GM18505 (cell line): ENCODE measurements at regions not wholly inside any gene's neighbourhood (a gene's known extent, or its start where the extent isn't known, plus 50 kb on each side); places are given as distances from the start of the nearest gene placed in this dataset.
"Not testable (repeated sequence)": the region's sequence is repeated elsewhere in the genome, so short reads cannot be mapped to it uniquely, and the experiment has no call there.

Experiments
- ATAC-seq: cut with Tn5 transposase; IDR thresholded peaks from one replicate; pipeline ENCODE4 v1.9.1; 2021; ENCODE audit not compliant: unreplicated experiment
- POLR2A ChIP-seq: IDR thresholded peaks from 4 replicates; pipeline ENCODE4 v1.6.1; 2011; ENCODE audit warnings: borderline replicate concordance; ENCODE audit not compliant: insufficient read depth, insufficient read length; ENCODE audit errors: extremely low read depth

DNA sequence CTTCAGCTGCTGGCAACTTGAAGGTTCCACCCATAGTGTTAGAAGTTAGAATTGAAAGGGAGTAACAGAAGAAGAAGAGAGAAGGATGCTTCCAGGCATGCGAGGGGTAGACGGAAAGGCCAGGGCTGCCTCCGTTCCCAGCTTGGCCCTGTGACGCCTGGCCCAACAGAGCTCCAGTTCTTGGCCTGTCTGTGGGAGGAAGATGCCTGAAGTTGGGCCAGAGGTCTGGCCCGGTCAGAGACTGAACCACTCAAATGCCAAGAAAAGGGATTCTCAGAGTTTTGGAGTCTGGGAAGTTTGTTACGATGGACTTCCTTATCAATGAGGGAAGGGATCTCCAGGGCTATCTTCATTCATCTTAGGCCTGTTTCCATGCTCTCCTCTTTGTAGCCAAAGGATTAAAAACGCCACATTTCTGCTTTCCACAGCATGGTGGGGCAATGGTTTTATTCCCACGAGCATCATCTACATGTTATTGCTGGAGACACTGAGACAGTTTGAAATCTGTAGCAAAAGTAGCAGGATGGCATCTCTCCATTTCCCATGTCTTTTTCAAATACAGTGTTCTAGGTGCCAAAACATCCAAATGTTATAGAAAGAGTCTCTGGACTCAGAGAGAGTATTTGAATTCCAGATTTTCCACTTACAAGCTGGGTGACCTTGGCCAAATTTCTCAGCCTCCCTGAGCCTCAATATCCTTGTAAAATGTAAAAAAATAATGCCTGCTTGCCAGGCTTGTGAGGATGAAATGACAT, 65.4 kb upstream of the ANKRD55 start:
- TF ChIP-seq POLR2A, result no peak
- no peak for ATAC-seq

DNA sequence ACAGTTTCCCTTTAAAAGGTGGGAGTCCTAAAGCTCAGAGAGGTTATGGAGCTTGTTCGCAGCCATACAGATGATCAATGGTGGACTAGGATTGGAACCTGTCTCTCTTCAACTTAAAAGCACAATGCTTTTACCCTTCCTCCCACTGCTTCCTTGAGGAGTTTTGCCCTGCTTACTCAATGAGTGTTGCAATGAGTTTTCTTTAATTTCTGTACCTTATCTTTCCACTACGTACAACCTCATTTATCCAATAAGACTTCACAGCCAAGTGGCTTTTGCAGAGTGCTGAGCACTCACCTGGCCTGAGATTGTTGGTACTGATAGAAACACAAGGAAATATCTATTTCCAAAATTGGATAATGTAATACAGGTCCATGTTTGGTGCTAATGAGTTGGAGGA, 64.7 kb upstream of the ANKRD55 start:
- no peak for ATAC-seq
- TF ChIP-seq POLR2A, result no peak

DNA sequence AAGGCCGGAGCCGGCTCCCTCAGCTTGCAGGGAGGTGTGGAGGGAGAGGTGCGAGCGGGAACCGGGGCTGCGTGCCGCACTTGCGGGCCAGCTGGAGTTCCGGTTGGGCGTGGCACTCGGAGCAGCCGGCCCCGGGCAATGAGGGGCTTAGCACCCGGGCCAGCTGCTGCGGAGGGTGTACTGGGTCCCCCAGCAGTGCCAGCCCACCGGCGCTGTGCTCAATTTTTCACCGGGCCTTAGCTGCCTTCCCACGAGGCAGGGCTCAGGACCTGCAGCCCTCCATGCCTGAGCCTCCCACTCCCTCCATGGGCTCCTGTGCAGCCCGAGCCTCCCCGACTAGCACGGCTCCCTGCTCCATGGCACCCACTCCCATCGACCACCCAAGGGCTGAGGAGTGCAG, 62.2 kb upstream of the ANKRD55 start:
- not testable (repeated sequence) for ATAC-seq

DNA sequence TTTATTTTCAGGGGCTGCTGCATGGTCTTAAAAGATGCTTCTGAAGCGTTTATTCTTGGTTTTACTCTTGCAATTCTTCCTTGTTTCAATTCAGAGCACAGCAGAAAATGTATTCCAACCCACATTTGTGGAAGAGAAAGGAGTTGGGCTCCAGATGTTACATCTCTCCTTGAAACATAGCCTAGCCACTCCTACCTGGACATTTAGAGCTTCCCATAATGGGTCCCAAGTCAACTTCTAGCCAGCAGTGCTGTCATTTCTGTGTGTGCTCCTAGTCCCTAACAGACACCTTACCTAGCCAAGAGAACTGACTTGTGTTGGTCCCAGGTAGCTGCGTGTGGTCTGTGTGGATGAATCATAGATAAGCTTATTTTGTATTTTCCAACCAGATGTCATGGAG, 61.2 kb upstream of the ANKRD55 start:
- no peak for TF ChIP-seq POLR2A
- ATAC-seq, result no peak

DNA sequence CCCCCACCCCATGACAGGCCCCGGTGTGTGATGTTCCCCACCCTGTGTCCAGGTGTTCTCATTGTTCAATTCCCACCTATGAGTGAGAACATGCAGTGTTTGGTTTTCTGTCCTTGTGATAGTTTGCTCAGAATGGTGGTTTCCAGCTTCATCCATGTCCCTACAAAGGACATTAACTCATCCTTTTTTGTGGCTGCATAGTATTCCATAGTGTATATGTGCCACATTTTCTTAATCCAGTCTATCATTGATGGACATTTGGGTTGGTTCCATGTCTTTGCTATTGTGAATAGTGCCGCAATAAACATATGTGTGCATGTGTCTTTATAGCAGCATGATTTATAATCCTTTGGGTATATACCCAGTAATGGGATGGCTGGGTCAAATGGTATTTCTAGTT, 59.7 kb upstream of the ANKRD55 start:
- ATAC-seq, result not testable (repeated sequence)

DNA sequence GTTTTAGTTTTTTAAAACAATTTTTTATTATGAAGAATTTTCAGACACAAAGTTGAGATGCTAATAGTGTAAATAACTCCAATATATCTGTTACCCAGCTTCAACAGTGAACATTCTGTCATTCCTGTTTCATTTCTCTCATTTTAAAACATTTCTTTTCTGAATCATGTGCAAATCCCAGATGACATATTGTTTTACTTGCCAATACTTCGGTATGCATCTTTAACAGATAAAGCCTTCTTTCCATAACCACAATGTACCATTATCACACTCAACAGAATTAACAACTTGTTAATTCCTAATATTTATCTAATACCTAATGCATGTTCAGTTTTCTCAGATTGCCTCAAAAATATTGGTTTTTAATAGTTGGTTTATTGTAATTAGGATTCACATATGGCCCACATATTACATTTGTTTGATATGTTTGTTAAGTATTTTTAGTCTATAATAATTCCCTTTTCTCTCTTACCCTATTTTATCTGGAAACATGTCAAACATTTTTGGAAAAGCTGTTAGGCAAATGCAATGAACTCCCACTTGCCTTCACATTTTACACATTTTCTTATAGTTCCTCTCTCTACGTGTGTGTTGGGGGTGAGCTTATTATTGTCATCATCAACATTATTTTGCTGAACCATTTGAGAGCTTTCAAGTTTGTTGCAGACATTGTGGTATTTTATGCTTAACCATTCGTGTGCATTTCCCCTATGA, 58.7 kb upstream of the ANKRD55 start:
- no peak for ATAC-seq
- TF ChIP-seq POLR2A, result no peak

DNA sequence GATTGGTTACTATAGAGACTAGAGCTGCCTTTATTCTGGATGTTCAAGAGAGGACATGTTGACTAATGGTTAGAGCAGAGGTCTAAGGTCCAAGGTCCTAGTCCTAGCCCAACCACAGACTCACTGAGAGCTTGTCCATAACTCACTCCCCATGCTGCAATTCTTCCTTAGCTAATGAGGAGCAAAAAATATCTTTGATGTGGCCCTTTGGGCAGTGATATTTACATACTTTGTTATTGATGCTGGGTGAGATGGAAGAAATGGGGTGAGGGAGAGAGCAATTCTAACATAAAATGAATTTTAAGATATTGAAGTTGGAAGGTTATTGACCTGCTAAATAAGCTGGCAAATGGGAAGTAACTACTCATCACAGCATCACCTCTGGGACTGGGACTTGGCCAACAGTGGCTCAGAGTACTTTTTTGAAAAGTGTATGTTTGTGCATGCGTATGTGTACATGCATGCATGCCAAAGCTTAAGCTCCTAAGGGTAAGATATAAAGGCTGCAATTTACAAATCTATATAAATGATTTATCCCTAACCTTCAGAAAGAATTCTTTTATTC, 58.0 kb upstream of the ANKRD55 start:
- no peak for ATAC-seq
- no peak for TF ChIP-seq POLR2A

DNA sequence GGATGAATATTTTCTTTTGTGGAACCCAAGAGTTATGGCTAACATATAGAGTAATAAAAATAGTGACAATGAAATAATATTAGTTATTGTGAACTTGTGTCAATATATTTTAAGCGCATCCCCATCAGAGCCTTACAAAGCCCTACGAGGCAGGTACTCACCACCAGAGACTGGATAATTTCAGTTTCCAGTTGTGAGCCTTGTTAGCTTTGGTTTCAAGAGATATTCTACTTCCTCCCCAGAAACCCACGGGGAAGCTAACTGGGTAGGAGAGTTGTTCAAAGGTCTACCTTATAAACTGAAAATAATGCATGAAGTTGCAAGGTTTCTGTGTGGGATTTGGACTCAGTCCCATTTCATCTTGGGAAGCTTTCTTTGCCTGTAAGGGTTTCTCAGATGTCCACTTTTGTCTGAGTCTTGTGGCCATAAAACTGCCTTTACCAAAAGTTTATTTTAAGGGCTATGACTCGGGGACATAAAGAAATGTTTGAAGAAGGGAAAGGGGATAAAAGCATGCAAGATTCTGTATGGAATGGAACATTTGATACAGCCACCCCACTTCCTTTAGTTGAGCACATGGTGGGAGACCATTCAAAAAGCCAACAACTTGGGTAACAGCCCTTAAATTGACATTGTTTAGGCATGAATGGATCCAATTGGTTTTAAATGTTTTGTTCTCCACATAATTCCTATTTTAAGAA, 57.4 kb upstream of the ANKRD55 start:
- ATAC-seq, result no peak
- no peak for TF ChIP-seq POLR2A

DNA sequence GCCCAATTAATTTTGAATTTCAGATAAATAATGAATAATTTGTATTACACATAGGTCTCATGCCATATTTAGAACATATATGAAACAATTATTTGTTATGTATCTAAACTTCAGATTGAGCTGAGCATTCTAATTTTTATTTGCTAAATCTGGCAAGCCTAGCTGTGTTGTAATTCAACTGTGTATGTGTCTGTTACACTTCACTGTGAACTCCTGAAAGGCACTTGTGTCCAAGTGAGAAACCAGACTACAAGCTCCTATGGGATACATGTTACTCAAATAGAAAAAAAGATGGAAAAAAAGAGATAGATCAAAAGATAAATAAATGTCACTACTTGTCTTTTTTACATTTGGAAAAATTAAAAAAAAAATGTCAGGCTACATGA, 56.5 kb upstream of the ANKRD55 start:
- TF ChIP-seq POLR2A, result no peak
- ATAC-seq, result no peak

DNA sequence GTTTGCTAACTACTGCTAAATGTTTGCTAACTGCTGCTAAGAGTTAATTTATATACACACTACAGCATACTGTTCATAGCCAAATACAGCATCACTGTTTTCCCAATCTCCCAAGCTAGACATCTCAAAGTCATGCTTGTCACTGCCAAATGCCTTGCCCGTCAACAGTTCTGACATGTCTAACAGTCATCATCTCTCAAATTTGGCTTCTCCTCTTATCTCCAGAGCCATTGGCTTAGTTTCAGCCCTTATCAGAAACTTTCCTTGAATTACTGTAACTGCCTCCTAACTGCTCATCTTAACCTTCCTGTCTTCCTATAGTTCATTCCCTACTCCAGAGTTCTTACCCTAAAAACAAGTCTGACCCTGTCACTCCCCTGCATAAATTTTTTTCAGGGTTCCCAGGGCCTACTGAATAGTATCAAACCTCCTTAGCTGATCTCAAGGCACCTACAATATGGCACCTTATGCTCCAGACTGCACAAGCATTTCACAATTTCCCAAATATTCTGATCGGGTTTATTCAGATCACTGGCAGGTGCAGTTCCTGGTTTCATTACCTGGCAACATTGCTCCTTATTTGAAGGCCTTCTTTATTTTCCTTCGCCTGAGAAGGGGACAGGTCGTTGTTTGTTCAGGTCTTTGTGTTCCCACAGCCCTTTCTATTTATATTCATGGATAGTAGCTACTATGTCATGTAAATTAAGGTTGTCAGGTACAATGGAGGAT, 55.9 kb upstream of the ANKRD55 start:
- TF ChIP-seq POLR2A, result no peak
- no peak for ATAC-seq

DNA sequence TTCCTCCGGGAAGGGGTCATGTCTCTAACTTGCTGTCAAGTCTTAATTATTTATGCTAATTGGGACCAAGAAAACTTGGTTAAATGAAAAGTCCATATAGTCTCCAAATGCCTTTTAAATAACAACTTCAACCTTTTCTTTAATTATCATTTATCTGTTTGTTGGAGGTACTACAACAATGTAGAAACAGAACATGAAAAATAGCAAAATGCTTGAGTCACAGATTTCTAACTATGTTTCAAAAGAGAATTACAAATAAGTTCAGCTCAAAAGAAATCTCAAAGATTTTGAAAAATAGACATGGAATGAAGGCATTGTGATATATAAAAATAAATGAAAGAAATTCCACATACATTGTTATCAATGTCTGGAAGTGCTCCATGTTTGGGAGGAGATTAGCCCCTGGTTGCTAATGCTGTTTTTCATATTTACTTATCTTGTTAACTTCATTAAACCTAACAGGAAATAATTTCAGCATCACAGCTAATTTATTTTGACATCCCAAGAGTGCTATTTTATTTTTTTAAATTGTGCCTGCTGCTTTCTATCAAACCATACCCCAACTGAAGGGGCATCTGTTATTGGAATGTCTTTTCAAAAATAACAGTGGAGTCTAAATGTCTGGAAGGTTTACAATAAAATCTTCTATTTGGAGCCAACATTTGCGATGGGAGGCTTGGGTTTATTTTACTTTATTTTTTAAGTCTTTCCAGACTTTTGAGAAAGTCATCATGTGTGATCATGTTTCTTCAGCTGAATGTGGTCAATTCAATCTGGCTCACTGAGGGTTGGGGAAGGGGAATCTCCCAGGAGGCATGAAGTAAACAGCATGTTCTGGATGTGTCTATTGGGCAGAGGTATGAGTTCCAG, 53.1 kb upstream of the ANKRD55 start:
- no peak for TF ChIP-seq POLR2A
- ATAC-seq, result no peak

DNA sequence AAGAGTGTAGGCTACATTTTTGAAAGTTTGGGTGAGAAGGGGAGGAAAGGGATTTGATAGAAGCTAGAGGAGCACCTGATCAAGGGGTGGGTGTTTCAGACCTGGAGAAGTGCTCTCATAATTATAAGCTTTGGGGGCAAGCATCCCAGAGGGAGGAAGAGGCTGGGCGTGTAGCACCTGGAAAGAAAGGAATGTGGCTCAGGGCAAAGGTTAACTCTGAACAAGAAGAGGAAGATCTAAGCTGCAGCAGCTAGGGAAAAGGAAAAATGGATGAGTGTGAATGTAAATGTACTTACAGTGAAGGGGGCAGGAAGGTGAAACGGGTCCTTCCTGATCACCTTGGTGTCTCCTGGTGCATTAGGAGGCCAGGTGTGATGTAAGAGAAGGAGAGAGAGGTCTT, 49.8 kb upstream of the ANKRD55 start:
- ATAC-seq, result no peak
- TF ChIP-seq POLR2A, result no peak
